KMS-11 (cell line): ENCODE measurements at regions not wholly inside any gene's neighbourhood (a gene's known extent, or its start where the extent isn't known, plus 50 kb on each side); places are given as distances from the start of the nearest gene placed in this dataset.

ENCODE experiments used
- H2AFZ ChIP-seq: fragments of 200-600 bp; sonication (generic); 2 replicates; pipeline ENCODE4 v1.6.1; 2016; ENCODE audit warnings: antibody characterized with exemption, mixed run types, low read depth
- H3K27ac ChIP-seq: fragments of 200-600 bp; sonication (generic); 2 replicates; pipeline ENCODE4 v1.6.1; 2016; ENCODE audit warnings: mild to moderate bottlenecking, mixed run types
- H3K27me3 ChIP-seq: fragments of 200-600 bp; sonication (generic); 2 replicates; pipeline ENCODE4 v1.6.1; 2017; ENCODE audit warnings: mild to moderate bottlenecking, low read depth, mixed run types, moderate library complexity; ENCODE audit not compliant: insufficient read depth
- H3K36me3 ChIP-seq: fragments of 200-600 bp; sonication (generic); 2 replicates; pipeline ENCODE4 v1.6.1; 2017; ENCODE audit warnings: mild to moderate bottlenecking, mixed run types; ENCODE audit not compliant: insufficient read depth
- H3K4me1 ChIP-seq: fragments of 200-600 bp; sonication (generic); 2 replicates; pipeline ENCODE4 v1.6.1; 2016; ENCODE audit warnings: mild to moderate bottlenecking, low read depth, mixed run types; ENCODE audit not compliant: poor library complexity, severe bottlenecking
- H3K4me2 ChIP-seq: fragments of 200-600 bp; sonication (generic); 2 replicates; pipeline ENCODE4 v1.7.0; 2016; ENCODE audit warnings: mild to moderate bottlenecking, mixed run types
- H3K4me3 ChIP-seq: fragments of 200-600 bp; sonication (generic); IDR thresholded peaks from 2 replicates; pipeline ENCODE4 v1.6.1; 2017; ENCODE audit warnings: low read depth, low read length, mixed read lengths; ENCODE audit not compliant: insufficient read depth
- H3K79me2 ChIP-seq: fragments of 200-600 bp; sonication (generic); 2 replicates; pipeline ENCODE4 v1.6.1; 2016; ENCODE audit warnings: low read depth, mixed run types; ENCODE audit not compliant: insufficient read depth
- H3K9ac ChIP-seq: fragments of 200-600 bp; sonication (generic); 2 replicates; pipeline ENCODE4 v1.6.1; 2016; ENCODE audit warnings: mild to moderate bottlenecking, mixed run types
- H4K20me1 ChIP-seq: fragments of 200-600 bp; sonication (generic); 2 replicates; pipeline ENCODE4 v1.6.1; 2016; ENCODE audit warnings: mild to moderate bottlenecking, mixed run types; ENCODE audit not compliant: insufficient read depth
- TF ChIP-seq, protein P1 (sequence below): fragments of 200-600 bp; sonication (generic); conservative IDR thresholded peaks from 2 replicates; pipeline ENCODE4 v1.6.1; 2017; ENCODE audit warnings: low read depth, mild to moderate bottlenecking, antibody characterized with exemption, low read length, moderate library complexity, mixed read lengths

DNA sequence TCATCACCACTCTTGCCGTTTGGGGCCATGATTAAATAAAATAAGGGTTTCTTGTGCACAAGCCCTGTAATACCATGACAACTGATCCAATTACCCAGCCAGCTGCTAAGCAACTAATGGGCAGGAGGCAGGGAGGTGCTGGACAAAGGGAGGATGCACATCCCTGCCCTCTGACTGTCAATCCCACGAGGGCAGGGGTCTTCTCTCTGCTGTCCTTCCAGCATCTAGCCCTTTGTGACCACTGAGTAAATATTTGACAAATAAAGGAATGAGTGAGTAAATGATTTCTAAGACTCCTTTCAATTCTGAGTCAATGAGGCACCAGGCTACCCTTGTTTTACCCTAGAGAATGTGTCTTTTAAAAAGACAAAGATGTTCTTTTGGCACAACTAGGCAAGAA is 247.1 kb downstream of the SYK start:
- H3K9ac ChIP-seq: no peak overlapping the region
- no peaks in the 10 kb centered on the region for H3K27me3 ChIP-seq
- no peak overlapping the region for H3K4me3 ChIP-seq
- no peaks in the 10 kb centered on the region for H4K20me1 ChIP-seq
- H2AFZ ChIP-seq: no peak overlapping the region
- no peak overlapping the region for H3K4me2 ChIP-seq
- H3K4me1 ChIP-seq: peaks cover 9% of the 10 kb centered on the region
- no peaks in the 10 kb centered on the region for H3K79me2 ChIP-seq
- TF ChIP-seq, protein P1, sequence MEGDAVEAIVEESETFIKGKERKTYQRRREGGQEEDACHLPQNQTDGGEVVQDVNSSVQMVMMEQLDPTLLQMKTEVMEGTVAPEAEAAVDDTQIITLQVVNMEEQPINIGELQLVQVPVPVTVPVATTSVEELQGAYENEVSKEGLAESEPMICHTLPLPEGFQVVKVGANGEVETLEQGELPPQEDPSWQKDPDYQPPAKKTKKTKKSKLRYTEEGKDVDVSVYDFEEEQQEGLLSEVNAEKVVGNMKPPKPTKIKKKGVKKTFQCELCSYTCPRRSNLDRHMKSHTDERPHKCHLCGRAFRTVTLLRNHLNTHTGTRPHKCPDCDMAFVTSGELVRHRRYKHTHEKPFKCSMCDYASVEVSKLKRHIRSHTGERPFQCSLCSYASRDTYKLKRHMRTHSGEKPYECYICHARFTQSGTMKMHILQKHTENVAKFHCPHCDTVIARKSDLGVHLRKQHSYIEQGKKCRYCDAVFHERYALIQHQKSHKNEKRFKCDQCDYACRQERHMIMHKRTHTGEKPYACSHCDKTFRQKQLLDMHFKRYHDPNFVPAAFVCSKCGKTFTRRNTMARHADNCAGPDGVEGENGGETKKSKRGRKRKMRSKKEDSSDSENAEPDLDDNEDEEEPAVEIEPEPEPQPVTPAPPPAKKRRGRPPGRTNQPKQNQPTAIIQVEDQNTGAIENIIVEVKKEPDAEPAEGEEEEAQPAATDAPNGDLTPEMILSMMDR: no peak
- H3K27ac ChIP-seq: no peak overlapping the region
- H3K36me3 ChIP-seq: no peaks in the 10 kb centered on the region

DNA sequence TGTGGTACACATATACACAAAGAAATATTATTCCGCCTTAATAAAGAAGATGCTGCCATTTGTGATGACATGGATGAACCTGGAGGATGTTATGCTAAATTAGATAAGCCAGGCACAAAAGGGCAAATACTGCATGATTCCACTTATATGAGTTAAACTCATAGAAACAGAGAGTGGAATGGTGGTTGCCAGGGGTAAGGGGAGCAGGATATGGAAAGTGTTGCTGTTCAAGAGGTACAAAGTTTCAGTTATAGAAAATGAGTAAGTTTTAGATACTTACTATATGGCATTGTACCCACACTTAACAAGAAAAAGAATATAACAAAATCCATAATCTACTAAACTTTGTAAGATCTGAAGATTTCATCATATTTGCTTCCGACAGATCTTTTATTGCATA is 252.2 kb downstream of the SYK start:
- no peaks in the 10 kb centered on the region for H3K36me3 ChIP-seq
- no peaks in the 10 kb centered on the region for H3K4me1 ChIP-seq
- H3K79me2 ChIP-seq: no peaks in the 10 kb centered on the region
- no peak overlapping the region for H3K27ac ChIP-seq
- H3K4me2 ChIP-seq: no peak overlapping the region
- no peaks in the 10 kb centered on the region for H4K20me1 ChIP-seq
- TF ChIP-seq, protein P1: no peak
- H2AFZ ChIP-seq: no peak overlapping the region
- H3K4me3 ChIP-seq: no peak overlapping the region
- no peaks in the 10 kb centered on the region for H3K27me3 ChIP-seq
- no peak overlapping the region for H3K9ac ChIP-seq

DNA sequence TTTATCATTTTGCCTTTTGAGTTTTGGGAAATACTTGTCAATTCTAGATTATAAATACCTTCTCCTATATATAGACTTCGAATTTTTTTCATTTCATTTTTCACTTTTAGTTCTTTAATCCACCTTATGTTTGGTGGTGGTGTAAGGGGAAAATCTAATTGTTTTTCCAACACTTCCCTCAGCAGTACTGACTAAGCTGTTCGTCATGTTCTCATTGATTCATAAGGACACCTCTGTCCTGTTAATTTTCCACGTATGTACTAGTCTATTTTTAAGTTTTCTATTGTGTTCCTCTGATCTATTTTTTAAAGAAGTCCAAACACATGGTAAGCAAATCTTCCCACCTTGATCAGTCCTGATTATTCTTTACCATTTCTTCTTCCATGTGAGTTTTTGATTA is 254.2 kb downstream of the SYK start:
- Histone ChIP-seq H3K9ac (no peak overlapping the region), H3K27ac (no peak overlapping the region), H3K36me3 (no peaks in the 10 kb centered on the region), H3K4me2 (no peak overlapping the region), H4K20me1 (no peaks in the 10 kb centered on the region), H3K4me1 (peaks cover 4% of the 10 kb centered on the region), H2AFZ (no peak overlapping the region), H3K27me3 (no peaks in the 10 kb centered on the region), H3K4me3 (no peak overlapping the region), H3K79me2 (no peaks in the 10 kb centered on the region)
- TF ChIP-seq, protein P1: no peak

DNA sequence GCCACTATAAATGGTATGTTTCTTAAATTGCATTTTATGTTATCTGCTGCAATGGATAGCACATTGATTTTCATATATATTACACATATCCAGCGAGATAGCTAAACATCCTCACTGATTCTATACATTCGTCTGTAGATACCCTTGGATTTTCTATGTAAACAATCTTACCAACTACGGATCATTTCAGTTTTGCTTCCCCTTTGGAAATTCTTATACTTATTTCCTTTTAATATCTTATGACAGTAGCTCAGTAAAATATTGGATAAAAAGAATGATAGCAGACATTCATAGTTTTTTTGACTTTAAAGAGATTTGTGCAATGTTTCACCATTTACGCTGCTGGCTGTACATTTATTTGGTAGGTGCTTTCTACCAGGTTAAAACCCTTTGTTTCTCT is 254.9 kb downstream of the SYK start:
- Histone ChIP-seq H3K36me3 (no peaks in the 10 kb centered on the region), H3K27me3 (no peaks in the 10 kb centered on the region), H3K4me2 (no peak overlapping the region), H3K79me2 (no peaks in the 10 kb centered on the region), H4K20me1 (no peaks in the 10 kb centered on the region), H3K4me1 (peaks cover 8% of the 10 kb centered on the region), H3K4me3 (no peak overlapping the region), H2AFZ (no peak overlapping the region), H3K9ac (no peak overlapping the region), H3K27ac (no peak overlapping the region)
- TF ChIP-seq, protein P1: no peak

DNA sequence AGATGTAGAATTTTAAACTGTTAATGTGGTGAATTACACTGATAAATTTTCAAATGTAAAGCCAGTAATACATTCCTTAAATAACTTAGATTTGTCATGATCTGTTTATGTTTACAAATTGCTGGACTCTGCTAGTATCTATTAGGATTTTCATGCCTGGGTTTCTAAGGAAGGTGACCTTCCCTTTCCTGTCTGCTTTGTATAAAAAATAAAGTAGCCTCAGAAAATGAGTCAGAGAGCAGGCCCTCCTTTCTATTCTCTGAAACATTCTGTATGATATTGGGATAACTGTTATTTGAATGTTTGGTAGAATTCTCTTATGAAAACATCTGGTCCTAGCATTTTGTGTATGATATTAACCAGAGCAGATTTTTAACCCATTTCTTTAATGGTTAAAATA is 255.3 kb downstream of the SYK start:
- Histone ChIP-seq H3K27me3 (no peaks in the 10 kb centered on the region), H2AFZ (no peak overlapping the region), H3K27ac (no peak overlapping the region), H3K4me3 (no peak overlapping the region), H3K9ac (no peak overlapping the region), H4K20me1 (no peaks in the 10 kb centered on the region), H3K36me3 (no peaks in the 10 kb centered on the region), H3K4me2 (no peak overlapping the region), H3K79me2 (no peaks in the 10 kb centered on the region), H3K4me1 (peaks cover 8% of the 10 kb centered on the region)
- TF ChIP-seq, protein P1: no peak
